Neutrophil (primary cell): ENCODE measurements at regions not wholly inside any gene's neighbourhood (a gene's known extent, or its start where the extent isn't known, plus 50 kb on each side); places are given as distances from the start of the nearest gene placed in this dataset.
A peak's percentile ranks its signal among the peaks of the same experiment; 100 is the strongest.

ENCODE experiments used
- H3K27ac ChIP-seq: fragments of 200-600 bp; sonication (generic); 2 replicates; pipeline ENCODE4 v1.5.1; 2016; ENCODE audit warnings: mild to moderate bottlenecking, moderate library complexity
- H3K27me3 ChIP-seq: fragments of 200-600 bp; sonication (generic); 2 replicates; pipeline ENCODE4 v1.6.0; 2016; ENCODE audit warnings: mild to moderate bottlenecking
- H3K36me3 ChIP-seq: fragments of 200-600 bp; sonication (generic); 2 replicates; pipeline ENCODE4 v1.5.1; 2017
- H3K4me1 ChIP-seq, 2 experiments: fragments of 200-600 bp in 1 of 2; sonication (generic) in 1 of 2; 1 replicate in 1 of 2; 2 replicates in 1 of 2; pipeline versions ENCODE4 v1.5.1 to v1.6.1; 2013 to 2016; ENCODE audit warnings: low read depth in 1 of 2, low read length in 1 of 2, mild to moderate bottlenecking in 1 of 2, moderate library complexity in 1 of 2; ENCODE audit not compliant: control insufficient read depth in 1 of 2, insufficient read depth in 1 of 2
- H3K4me3 ChIP-seq, 2 experiments: fragments of 200-600 bp in 1 of 2; sonication (generic) in 1 of 2; 1 replicate in 1 of 2; 2 replicates in 1 of 2; pipeline ENCODE4 v1.5.1; 2013 to 2016; ENCODE audit warnings: low read depth in 1 of 2, low read length in 1 of 2, mild to moderate bottlenecking in 1 of 2, moderate library complexity in 1 of 2
- H3K9me3 ChIP-seq: fragments of 200-600 bp; sonication (generic); 2 replicates; pipeline ENCODE4 v1.5.1; 2016
- TF ChIP-seq, protein P1 (sequence below): fragments of 200-600 bp; sonication (generic); IDR thresholded peaks from 2 replicates; pipeline ENCODE4 v1.5.1; 2016; ENCODE audit warnings: antibody characterized with exemption

- Histone ChIP-seq H3K9me3 (no peaks in the 10 kb centered on the region), H3K4me1 (no peaks in the 10 kb centered on the region), H3K4me3 (no peak overlapping the region), H3K27ac (no peak overlapping the region), H3K36me3 (no peaks in the 10 kb centered on the region), H3K27me3 (no peaks in the 10 kb centered on the region)
- TF ChIP-seq, protein P1, sequence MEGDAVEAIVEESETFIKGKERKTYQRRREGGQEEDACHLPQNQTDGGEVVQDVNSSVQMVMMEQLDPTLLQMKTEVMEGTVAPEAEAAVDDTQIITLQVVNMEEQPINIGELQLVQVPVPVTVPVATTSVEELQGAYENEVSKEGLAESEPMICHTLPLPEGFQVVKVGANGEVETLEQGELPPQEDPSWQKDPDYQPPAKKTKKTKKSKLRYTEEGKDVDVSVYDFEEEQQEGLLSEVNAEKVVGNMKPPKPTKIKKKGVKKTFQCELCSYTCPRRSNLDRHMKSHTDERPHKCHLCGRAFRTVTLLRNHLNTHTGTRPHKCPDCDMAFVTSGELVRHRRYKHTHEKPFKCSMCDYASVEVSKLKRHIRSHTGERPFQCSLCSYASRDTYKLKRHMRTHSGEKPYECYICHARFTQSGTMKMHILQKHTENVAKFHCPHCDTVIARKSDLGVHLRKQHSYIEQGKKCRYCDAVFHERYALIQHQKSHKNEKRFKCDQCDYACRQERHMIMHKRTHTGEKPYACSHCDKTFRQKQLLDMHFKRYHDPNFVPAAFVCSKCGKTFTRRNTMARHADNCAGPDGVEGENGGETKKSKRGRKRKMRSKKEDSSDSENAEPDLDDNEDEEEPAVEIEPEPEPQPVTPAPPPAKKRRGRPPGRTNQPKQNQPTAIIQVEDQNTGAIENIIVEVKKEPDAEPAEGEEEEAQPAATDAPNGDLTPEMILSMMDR = no peak
These were observed 144.0 kb downstream of the CAAP1 start for GRCh38 chr9:26748449-26749058.

DNA sequence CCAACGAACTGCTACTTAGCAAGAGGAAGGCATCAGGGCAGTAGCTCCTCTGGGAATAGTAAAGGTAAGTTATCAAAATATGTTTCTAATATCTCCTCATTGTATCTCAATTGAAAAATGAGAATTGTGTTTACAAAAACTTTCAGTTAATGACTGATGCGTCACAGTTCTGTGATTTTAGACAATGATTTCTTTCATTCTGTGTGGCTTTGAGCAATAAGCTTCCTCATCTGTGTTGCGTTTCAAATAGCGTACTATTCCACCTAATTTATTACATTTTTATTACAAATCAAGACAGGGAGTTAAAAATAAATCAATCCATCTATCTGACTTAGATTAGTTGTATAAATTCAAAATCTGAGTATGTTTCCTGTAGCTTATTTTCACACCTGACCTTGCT, 145.0 kb downstream of the CAAP1 start:
- Histone ChIP-seq H3K9me3 (no peaks in the 10 kb centered on the region), H3K4me3 (no peak overlapping the region), H3K27ac (no peak overlapping the region), H3K4me1 (no peaks in the 10 kb centered on the region), H3K27me3 (no peaks in the 10 kb centered on the region), H3K36me3 (no peaks in the 10 kb centered on the region)
- TF ChIP-seq, protein P1 = no peak

DNA sequence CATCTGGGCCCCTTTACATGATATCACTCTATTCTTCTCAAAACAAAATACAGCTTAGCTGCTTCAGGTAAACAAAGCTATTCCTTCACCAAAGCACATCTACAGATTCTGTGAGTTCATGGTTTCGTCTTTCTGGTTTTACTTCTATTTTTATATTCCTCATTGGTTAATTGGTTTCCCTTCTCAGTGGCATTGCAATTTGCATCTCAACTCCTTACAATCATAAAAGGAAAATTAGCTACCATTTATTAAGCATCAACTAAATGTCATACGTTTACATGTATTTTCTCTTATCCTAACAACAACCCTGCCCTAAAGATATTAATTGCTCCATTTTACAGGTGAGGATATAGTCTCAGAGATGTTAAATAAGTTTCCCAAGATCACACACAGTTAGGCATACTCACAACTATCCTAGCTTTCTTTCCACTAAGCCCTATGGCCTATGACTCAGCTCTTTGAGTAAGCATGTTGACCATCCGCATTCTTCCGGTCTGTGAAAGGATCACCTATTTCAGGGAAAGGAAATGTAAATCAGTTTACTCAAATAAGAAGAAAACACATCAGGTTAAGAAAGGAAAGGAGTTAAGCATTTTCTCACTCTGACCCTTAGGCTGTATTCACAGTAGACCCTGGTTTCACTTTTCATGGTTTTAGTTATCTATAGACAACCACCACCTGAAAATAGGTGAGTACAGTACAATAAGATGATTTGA, 146.1 kb downstream of the CAAP1 start:
- Histone ChIP-seq H3K27ac (no peak overlapping the region), H3K4me3 (no peak overlapping the region), H3K36me3 (no peaks in the 10 kb centered on the region), H3K9me3 (no peaks in the 10 kb centered on the region), H3K27me3 (no peaks in the 10 kb centered on the region), H3K4me1 (no peaks in the 10 kb centered on the region)
- TF ChIP-seq, protein P1 = no peak

- Histone ChIP-seq H3K27me3 (no peaks in the 10 kb centered on the region), H3K4me1 (no peaks in the 10 kb centered on the region), H3K27ac (no peak overlapping the region), H3K36me3 (no peaks in the 10 kb centered on the region), H3K9me3 (no peaks in the 10 kb centered on the region), H3K4me3 (no peak overlapping the region)
- TF ChIP-seq, protein P1 = no peak
These were observed 147.5 kb downstream of the CAAP1 start for GRCh38 chr9:26745111-26745510.

DNA sequence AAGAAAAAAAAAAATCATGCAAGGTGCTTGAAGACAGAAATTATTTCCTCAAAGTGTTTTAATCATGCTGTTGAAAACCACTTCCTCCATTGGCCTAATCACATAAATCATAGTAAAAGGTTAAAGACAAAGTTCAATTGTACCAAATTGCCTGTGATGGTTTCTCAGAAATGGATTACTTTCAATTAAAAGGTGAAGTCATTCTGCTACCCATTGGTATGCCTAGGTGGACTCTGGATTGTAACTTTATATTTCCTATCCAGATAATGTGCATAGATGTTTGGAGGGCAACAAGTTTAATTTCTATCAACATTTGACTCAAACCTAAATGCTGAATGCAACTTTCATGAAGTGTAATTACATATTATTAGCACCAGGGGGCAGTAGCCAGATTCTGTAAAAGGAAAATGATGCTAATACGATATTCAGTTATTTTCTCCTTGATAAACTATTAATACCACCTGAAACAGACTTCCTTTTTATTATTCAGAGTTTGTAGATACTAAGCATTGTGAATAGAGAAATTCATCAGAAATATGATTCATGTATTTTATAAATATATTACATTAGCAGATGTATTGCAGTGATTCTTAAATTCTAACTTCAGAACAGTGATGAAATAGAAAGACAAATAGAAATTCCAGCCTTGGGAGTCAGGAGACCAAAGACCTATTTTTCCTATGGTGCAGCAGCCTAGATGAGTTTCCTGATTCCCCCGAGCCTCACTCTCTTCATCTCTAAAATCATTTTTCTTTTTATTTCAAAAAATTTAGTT, 148.2 kb downstream of the CAAP1 start:
- Histone ChIP-seq H3K9me3 (no peaks in the 10 kb centered on the region), H3K36me3 (no peaks in the 10 kb centered on the region), H3K4me3 (no peak overlapping the region), H3K27ac (no peak overlapping the region), H3K4me1 (no peaks in the 10 kb centered on the region), H3K27me3 (no peaks in the 10 kb centered on the region)
- TF ChIP-seq, protein P1 = peak; percentile 75
